ENCODE measurements at regions not wholly inside any gene's neighbourhood (a gene's known extent, or its start where the extent isn't known, plus 50 kb on each side); places are given as distances from the start of the nearest gene placed in this dataset.
A peak's percentile ranks its signal among the peaks of the same experiment; 100 is the strongest.

- peaks cover 6% of the 10 kb centered on the region for H3K9me3 Mint-ChIP-seq
- Histone ChIP-seq H3K9me3 (ENCODE audit: low read depth) (no peaks in the 10 kb centered on the region), H3K4me2 (no peak overlapping the region), H3K4me1 (no peaks in the 10 kb centered on the region), H4K20me1 (ENCODE audit: low read depth) (no peaks in the 10 kb centered on the region), H3K27me3 (no peaks in the 10 kb centered on the region), H3K36me3 (no peaks in the 10 kb centered on the region), H3K79me2 (ENCODE audit: low read depth) (no peaks in the 10 kb centered on the region), H3K27ac (no peak overlapping the region), H3K9ac (no peak overlapping the region), H3K4me3 (no peak overlapping the region), H2AFZ (replicated peaks) (no peak overlapping the region), H3F3A (ENCODE audit: low read depth) (peaks cover 7% of the 10 kb centered on the region)
- DNase-seq (ENCODE audit: low spot score): no peak
- H3K4me1 Mint-ChIP-seq: peaks cover 18% of the 10 kb centered on the region
- peak overlapping the region; percentile 72 for H3K27ac Mint-ChIP-seq
- H3K27me3 Mint-ChIP-seq (ENCODE audit: insufficient read depth, low read depth): peaks cover 10% of the 10 kb centered on the region
- no peaks in the 10 kb centered on the region for H3K36me3 Mint-ChIP-seq
- TF ChIP-seq, protein P1, sequence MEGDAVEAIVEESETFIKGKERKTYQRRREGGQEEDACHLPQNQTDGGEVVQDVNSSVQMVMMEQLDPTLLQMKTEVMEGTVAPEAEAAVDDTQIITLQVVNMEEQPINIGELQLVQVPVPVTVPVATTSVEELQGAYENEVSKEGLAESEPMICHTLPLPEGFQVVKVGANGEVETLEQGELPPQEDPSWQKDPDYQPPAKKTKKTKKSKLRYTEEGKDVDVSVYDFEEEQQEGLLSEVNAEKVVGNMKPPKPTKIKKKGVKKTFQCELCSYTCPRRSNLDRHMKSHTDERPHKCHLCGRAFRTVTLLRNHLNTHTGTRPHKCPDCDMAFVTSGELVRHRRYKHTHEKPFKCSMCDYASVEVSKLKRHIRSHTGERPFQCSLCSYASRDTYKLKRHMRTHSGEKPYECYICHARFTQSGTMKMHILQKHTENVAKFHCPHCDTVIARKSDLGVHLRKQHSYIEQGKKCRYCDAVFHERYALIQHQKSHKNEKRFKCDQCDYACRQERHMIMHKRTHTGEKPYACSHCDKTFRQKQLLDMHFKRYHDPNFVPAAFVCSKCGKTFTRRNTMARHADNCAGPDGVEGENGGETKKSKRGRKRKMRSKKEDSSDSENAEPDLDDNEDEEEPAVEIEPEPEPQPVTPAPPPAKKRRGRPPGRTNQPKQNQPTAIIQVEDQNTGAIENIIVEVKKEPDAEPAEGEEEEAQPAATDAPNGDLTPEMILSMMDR (IDR thresholded peaks at IDR 0.05): no peak
- H3K4me3 Mint-ChIP-seq: no peak overlapping the region
Measured at GRCh38 chr13:40215747-40216146, 450.7 kb downstream of the FOXO1 start.

DNA sequence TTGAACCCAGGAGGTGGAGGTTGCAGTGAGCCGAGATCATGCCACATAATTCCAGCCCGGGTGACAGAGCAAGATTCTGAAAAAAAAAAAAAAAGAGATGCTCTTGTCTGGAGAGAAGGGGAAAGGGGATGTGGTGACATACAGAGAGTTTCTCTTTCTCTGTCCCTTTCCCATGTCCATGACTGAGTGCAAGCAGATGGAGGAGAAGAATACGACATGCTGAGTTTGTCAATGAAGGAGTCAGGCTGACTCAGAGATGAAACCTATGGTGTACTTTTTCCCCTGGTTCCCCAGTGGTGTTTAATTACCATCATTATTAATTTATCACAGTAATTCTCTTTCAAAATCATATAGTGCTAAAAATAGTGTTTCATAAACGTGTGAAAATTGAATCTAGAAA is 448.8 kb downstream of the FOXO1 start:
- no peak overlapping the region for H3K4me2 ChIP-seq
- no peaks in the 10 kb centered on the region for H4K20me1 ChIP-seq (ENCODE audit: low read depth)
- no peak overlapping the region for H3K27ac ChIP-seq
- H3K27ac Mint-ChIP-seq: peak overlapping the region; percentile 38
- H3K4me1 ChIP-seq: peaks cover 7% of the 10 kb centered on the region
- no peak for DNase-seq (ENCODE audit: low spot score)
- no peaks in the 10 kb centered on the region for H3K36me3 Mint-ChIP-seq
- H3F3A ChIP-seq (ENCODE audit: low read depth): peaks cover 7% of the 10 kb centered on the region
- H3K4me3 ChIP-seq: no peak overlapping the region
- TF ChIP-seq EZH2phosphoT487 (IDR thresholded peaks at IDR 0.05) (no peak), EZH2 (IDR thresholded peaks at IDR 0.05) (no peak)
- TF ChIP-seq, protein P1 (IDR thresholded peaks at IDR 0.05): no peak
- H3K27me3 Mint-ChIP-seq (ENCODE audit: insufficient read depth, low read depth): peaks cover 12% of the 10 kb centered on the region
- H3K9me3 Mint-ChIP-seq: peaks cover 6% of the 10 kb centered on the region
- H2AFZ ChIP-seq (replicated peaks): no peak overlapping the region
- H3K36me3 ChIP-seq: no peaks in the 10 kb centered on the region
- H3K4me3 Mint-ChIP-seq: no peak overlapping the region
- H3K79me2 ChIP-seq (ENCODE audit: low read depth): no peaks in the 10 kb centered on the region
- peaks cover 33% of the 10 kb centered on the region for H3K4me1 Mint-ChIP-seq
- H3K9me3 ChIP-seq (ENCODE audit: low read depth): no peaks in the 10 kb centered on the region
- H3K27me3 ChIP-seq: no peaks in the 10 kb centered on the region
- H3K9ac ChIP-seq: no peak overlapping the region

DNA sequence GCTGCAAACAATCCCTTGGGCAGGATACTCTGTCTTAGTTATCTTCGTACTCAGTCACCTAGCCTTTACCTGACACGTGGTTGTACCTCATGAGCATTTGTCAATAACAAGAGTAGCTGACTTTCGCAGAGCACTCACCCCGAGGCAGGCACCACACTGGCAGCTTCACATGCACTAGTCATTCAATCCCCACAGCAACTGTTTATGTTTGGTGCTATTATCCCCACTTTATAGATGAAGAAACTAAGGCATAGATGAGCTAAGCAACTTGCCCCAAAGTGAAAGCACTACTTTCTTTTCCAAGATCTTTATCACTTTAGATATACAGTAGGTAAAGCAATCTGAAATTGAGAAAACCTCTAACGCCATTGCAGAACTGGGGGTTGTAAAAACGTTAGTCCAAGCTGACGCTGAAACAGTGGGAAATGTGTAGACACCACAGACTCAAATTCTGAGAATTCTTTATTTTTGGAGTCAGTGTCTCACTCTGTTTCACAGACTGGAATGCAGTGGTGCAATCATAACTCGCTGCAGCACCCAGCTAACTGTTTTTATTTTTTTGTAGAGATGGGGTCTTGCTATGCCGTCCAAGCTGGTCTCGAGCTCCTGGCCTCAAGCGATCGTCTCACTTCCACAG is 446.0 kb downstream of the FOXO1 start:
- no peak overlapping the region for H3K4me2 ChIP-seq
- Mint-ChIP-seq H3K4me1 (peaks cover 36% of the 10 kb centered on the region), H3K27me3 (ENCODE audit: insufficient read depth, low read depth) (peaks cover 11% of the 10 kb centered on the region), H3K27ac (peak overlapping the region; percentile 27), H3K4me3 (no peak overlapping the region), H3K36me3 (no peaks in the 10 kb centered on the region), H3K9me3 (peaks cover 8% of the 10 kb centered on the region)
- DNase-seq (ENCODE audit: low spot score): no peak
- no peaks in the 10 kb centered on the region for H3K36me3 ChIP-seq
- H3K27ac ChIP-seq: no peak overlapping the region
- H3K4me3 ChIP-seq: no peak overlapping the region
- H4K20me1 ChIP-seq (ENCODE audit: low read depth): no peaks in the 10 kb centered on the region
- no peak overlapping the region for H3K9ac ChIP-seq
- TF ChIP-seq, protein P1 (IDR thresholded peaks at IDR 0.05): no peak
- TF ChIP-seq EZH2 (IDR thresholded peaks at IDR 0.05) (no peak), EZH2phosphoT487 (IDR thresholded peaks at IDR 0.05) (no peak)
- no peaks in the 10 kb centered on the region for H3F3A ChIP-seq (ENCODE audit: low read depth)
- no peaks in the 10 kb centered on the region for H3K79me2 ChIP-seq (ENCODE audit: low read depth)
- H2AFZ ChIP-seq (replicated peaks): no peak overlapping the region
- H3K4me1 ChIP-seq: peaks cover 7% of the 10 kb centered on the region
- H3K27me3 ChIP-seq: no peaks in the 10 kb centered on the region
- H3K9me3 ChIP-seq (ENCODE audit: low read depth): no peaks in the 10 kb centered on the region
